IPS DF 19.7 (cell line): ENCODE measurements at regions not wholly inside any gene's neighbourhood (a gene's known extent, or its start where the extent isn't known, plus 50 kb on each side); places are given as distances from the start of the nearest gene placed in this dataset.
"Not testable (repeated sequence)": the region's sequence is repeated elsewhere in the genome, so short reads cannot be mapped to it uniquely, and the experiment has no call there.

Experiments used
- DNase-seq: peaks from one replicate; pipeline ENCODE4 v3.0.0-alpha.2; 2013; ENCODE audit warnings: low read depth, low spot score

GRCh38 chr2:129347486-129348217 is 631.8 kb upstream of the RAB6C start:
- no peak for DNase-seq

- no peak for DNase-seq
These were observed 624.8 kb upstream of the RAB6C start for GRCh38 chr2:129354631-129355030.

- DNase-seq: no peak
These were observed 617.8 kb upstream of the RAB6C start for GRCh38 chr2:129361688-129362087.

- no peak for DNase-seq
These were observed 613.2 kb upstream of the RAB6C start for GRCh38 chr2:129366263-129366662.

- DNase-seq: no peak
These were observed 612.4 kb upstream of the RAB6C start for GRCh38 chr2:129367107-129367506.

- DNase-seq: no peak
These were observed 610.0 kb upstream of the RAB6C start for GRCh38 chr2:129369437-129369836.

GRCh38 chr2:129374452-129374851 is 605.0 kb upstream of the RAB6C start:
- DNase-seq: no peak

- no peak for DNase-seq
These were observed 603.6 kb upstream of the RAB6C start for GRCh38 chr2:129375632-129376425.

- DNase-seq: no peak
These were observed 602.9 kb upstream of the RAB6C start for GRCh38 chr2:129376426-129377077.

GRCh38 chr2:129377078-129377469 is 602.4 kb upstream of the RAB6C start:
- no peak for DNase-seq

GRCh38 chr2:129378186-129378585 is 601.3 kb upstream of the RAB6C start:
- DNase-seq: no peak

- DNase-seq: no peak
These were observed 600.1 kb upstream of the RAB6C start for GRCh38 chr2:129379411-129379810.

GRCh38 chr2:129381789-129382188 is 597.7 kb upstream of the RAB6C start:
- no peak for DNase-seq

GRCh38 chr2:129388870-129389269 is 590.6 kb upstream of the RAB6C start:
- no peak for DNase-seq

- no peak for DNase-seq
These were observed 585.6 kb upstream of the RAB6C start for GRCh38 chr2:129393816-129394215.

GRCh38 chr2:129396980-129397599 is 582.4 kb upstream of the RAB6C start:
- DNase-seq: peak; percentile 23

GRCh38 chr2:129400826-129401225 is 578.6 kb upstream of the RAB6C start:
- DNase-seq: no peak

GRCh38 chr2:129402076-129402475 is 577.4 kb upstream of the RAB6C start:
- DNase-seq: no peak

GRCh38 chr2:129404000-129404685 is 575.3 kb upstream of the RAB6C start:
- DNase-seq: no peak

- no peak for DNase-seq
These were observed 570.9 kb upstream of the RAB6C start for GRCh38 chr2:129408570-129408969.

- not testable (repeated sequence) for DNase-seq
These were observed 562.4 kb upstream of the RAB6C start for GRCh38 chr2:129417041-129417440.

GRCh38 chr2:129422028-129422427 is 557.4 kb upstream of the RAB6C start:
- no peak for DNase-seq
